ACHN (cell line): ENCODE measurements at regions not wholly inside any gene's neighbourhood (a gene's known extent, or its start where the extent isn't known, plus 50 kb on each side); places are given as distances from the start of the nearest gene placed in this dataset.

Experiments
- DNase-seq: peaks from one replicate; pipeline ENCODE4 v3.0.0-alpha.2; 2015
- in situ Hi-C: cut with HindIII; loops from 2 replicates; pipeline ENCODE4 v1.10.0; 2017; ENCODE audit warnings: low sequenced_read_pairs, low pct_ligation_motif_present, low pct_unique_long_range_greater_than_20kb

- no peak for DNase-seq
- in situ Hi-C loops: no loop called here
Observed at GRCh38 chr17:79273660-79274059, 199.0 kb downstream of the ENGASE start.

DNA sequence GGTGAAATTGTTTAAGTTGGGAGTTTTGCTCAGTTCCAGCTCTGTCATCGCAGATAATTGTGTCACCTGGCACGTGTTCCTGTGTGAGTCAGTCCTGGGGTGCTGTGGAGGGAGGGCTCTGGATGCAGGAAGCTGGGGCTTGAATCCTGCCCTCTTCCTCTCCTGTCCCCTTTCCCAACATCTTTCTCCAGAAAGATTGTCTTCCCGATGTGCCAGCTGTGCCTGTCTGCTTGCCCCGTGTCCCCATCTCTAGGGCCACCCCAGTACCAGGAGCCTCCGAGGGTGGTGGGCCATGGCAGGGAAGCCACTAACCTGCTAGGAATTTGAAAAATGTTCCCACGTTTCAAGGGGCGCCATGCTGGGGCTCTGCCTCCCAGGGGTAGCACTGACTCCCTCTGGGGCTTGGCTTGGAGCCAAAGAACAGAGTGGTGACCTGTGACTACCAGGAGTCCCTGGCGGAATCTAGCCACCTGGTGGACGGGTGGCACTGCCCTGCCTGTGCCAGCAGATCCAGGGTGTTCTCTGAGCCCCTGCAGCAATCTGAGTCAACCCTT is 198.1 kb downstream of the ENGASE start:
- DNase-seq: peak; percentile 68
- in situ Hi-C loops: no loop called here

- in situ Hi-C loops: no loop called here
- DNase-seq: no peak
Observed at GRCh38 chr17:79272220-79272619, 197.6 kb downstream of the ENGASE start.

DNA sequence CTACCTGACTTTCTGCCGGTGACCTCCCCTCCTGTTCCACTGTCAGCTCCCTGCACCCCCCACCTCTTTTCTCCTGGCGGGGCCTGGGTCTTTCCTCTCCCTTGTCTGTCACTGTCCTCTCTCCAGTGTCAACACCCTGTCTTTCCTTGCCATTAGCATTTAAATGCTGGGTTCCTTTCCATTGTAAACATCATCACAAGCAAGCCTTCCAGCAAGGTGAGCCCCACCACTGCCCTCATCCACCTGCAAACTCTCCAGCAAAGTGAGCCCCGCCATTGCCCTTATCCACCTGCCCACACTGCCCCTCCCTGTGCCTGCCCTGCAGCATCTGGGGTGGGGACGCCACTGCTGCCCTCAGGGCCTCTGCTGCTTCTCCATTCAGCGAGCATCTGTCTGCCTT is 195.0 kb downstream of the ENGASE start:
- DNase-seq: no peak
- in situ Hi-C loops: no loop called here

GRCh38 chr17:79263191-79263590 is 188.6 kb downstream of the ENGASE start:
- in situ Hi-C loops: no loop called here
- no peak for DNase-seq

- DNase-seq: no peak
- in situ Hi-C loops: no loop called here
Observed at GRCh38 chr17:79262624-79263023, 188.0 kb downstream of the ENGASE start.

DNA sequence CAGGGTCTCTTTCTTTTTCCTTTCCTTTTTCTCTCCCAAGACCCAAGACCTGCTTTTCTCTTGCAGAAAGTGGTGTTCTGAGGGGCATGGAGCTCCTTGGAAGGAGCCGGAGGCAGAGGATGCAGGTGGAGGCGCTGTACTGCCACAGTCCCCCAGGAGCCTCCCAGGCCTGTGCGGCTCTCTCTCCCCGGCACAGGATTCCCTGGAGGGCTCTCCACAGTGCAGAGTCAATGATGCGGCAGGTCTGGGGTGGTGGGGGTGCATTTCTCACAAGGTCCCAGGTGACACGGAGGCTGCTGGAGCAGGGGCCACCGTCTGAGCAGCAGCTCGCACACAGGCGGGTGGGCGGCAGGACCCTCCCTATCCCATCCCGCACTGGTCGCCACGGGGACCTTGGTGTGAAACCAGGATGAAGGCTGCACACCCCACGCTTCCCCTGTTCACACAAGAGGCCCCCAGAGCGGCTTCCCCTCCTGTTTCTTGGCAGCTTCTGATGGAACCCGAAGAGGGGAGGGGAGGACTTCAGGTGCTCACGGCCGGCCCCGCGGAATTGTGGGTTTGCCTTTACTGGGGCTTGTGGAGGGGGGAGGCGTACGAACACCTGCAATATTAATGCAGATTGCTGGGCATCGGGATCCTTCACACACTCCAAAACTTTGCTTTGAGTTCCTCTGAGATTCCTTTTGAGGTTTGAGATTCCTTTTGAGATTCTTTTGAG is 186.9 kb downstream of the ENGASE start:
- in situ Hi-C loops: no loop called here
- no peak for DNase-seq

DNA sequence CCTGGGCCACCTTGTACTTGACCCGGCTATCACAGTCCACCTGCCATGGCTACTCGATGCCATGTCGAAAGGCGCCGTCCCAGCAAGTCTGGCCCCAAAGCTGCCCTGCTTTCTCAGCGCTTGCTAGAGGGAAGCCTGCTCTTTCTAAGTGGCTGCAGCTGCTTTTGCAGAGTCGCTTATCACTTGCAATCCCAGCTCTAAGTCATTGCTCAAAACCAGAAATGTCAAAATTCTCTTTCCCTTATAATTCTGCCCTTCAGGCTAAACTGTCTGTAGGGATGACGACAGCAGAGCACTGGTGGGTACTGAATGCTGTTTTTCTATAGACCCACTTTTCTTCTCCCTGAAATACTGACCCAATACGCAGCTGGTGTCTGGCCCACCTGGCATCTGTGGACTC is 184.2 kb downstream of the ENGASE start:
- in situ Hi-C loops: no loop called here
- DNase-seq: no peak

DNA sequence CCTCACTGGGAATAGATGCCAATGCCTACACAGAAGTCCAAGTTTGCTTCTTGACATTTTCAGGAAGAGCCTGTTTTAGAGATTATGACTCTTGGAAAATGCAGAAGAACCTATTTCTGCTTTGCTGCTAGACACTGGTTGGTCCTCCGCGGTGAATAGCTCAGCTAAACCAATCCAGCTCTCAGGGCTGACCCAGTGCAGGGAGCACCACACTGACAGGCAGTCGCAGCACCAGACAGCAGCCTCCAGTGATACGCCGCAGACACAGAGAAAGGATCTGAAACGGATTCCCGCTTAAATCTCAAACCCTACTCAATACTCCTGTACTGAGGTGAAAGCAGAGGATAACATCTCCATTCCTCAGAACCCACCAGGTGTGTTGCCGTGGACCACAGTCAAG is 183.4 kb downstream of the ENGASE start:
- in situ Hi-C loops: no loop called here
- DNase-seq: no peak

DNA sequence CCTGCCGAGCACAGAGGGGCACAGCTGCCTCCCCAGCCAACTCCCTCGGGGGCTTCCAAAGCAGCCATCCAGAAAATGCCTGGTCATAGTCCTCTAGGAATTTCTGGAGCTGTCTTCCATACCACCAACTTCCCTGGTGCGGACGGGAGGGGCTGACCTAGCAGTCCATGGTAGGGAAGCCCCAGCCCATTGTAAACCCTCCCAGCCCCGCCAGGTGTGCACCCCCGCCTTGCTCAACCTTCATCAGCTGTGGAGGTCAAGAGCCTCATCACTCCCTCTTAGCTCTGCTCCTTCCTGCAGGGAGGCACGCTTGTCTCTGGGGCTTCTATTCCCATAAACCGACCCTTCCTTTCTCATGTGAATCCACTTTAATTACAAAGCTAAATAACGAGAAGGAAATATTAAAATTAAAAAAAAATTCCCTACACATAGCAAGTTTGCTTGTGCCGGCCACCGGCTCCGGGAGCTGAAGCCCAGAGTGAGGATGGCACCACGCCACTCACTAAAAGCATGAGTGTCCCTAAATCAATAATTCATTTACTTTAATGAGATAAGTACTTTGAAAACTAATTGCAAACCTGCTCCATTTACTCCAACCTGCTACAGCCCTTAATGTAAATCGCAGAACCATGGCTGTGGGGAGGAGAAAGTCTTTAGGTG is 181.4 kb downstream of the ENGASE start:
- in situ Hi-C loops: no loop called here
- no peak for DNase-seq

DNA sequence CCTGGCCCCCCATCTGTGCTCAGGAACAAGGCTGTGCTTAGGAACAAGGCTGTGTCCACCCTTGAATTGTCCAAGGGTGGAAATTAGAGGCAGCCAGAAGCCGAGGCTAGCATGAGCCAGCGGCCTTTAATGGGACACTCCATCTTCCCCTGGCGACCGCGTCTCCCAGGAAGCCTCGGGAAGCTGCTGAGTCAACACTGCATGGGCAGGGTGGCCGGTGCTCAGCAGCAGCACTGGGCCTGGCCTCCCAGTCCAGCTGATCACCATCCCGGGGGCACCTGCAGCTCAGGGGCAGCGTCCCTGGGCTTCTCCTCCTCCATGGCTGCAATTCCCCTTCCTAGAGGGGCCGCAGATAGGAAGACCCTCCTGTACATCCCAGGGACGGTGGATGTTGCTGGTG is 180.8 kb downstream of the ENGASE start:
- no peak for DNase-seq
- in situ Hi-C loops: no loop called here

DNA sequence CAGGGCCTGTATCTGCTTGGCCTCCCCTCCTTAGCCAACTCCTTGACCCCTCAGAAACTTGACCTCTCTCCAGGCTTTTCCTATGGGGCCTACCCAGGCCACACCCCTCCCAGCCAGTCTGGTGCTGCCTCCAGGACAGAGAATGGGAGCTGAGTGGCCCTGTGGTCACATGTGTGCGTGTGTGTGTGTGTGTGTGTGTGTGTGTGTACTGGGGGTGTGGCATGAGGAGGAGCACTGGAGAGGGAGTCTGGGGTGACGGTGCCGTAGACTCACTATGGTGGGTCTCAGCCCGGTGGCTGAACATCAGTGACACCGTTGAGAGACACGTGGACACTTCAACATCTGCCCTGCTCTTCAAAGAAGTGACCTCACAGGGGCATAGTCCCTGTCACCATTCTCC is 180.4 kb downstream of the ENGASE start:
- DNase-seq: no peak
- in situ Hi-C loops: no loop called here

DNA sequence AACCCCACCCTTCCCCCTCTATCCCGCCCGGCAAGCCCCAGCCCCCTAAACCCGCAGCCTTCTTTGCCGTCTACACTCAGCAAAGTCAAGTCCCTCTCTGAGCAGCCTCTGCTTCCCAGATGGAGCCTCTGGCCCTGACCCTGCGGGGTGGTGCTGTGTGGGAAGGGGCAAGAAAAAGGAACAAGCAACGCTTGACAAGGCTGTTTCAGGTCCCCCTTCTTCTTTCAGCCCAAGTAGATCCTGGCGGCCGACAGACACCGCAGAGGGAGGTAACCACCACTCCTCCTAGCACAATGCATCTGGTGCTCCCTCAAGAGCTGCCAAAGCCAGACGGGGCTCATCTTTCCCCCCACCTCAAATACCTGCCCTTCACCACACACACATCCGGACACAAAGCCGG is 178.3 kb downstream of the ENGASE start:
- in situ Hi-C loops: no loop called here
- no peak for DNase-seq

DNA sequence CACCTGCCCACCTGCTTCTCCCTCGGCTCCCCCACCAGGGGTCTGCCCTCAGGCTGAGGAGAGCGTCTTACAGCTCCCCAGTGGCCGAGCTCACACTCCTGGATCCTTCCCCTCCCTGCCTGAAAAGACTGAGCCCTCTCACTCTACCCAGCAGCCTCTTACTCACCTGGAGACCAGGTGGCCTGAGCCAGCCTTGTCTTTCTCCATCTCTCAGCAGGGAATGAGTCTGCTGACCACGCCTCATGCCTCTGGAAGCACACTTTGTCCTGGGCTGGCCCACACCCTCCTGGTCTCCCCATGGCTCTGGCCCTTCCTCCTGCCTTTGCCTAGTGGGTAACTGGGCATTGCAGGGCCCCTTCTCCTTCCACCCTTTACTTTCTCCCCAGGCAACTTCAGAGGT is 177.2 kb downstream of the ENGASE start:
- in situ Hi-C loops: no loop called here
- DNase-seq: no peak

GRCh38 chr17:79249929-79250521 is 175.4 kb downstream of the ENGASE start:
- no peak for DNase-seq
- in situ Hi-C loops: no loop called here

- DNase-seq: no peak
- in situ Hi-C loops: no loop called here
Observed at GRCh38 chr17:79248843-79249493, 174.3 kb downstream of the ENGASE start.

GRCh38 chr17:79246225-79247190 is 171.9 kb downstream of the ENGASE start:
- DNase-seq: no peak

GRCh38 chr17:79244665-79245064 is 170.0 kb downstream of the ENGASE start:
- no peak for DNase-seq
- in situ Hi-C loops: no loop called here

More at GRCh38 chr17:79246225-79247190, 171.9 kb downstream of the ENGASE start:
- in situ Hi-C loops: no loop called here
